SU-DHL-6 (cell line): ENCODE measurements at regions not wholly inside any gene's neighbourhood (a gene's known extent, or its start where the extent isn't known, plus 50 kb on each side); places are given as distances from the start of the nearest gene placed in this dataset.

Experiments used
- H2AFZ ChIP-seq: fragments of 200-600 bp; sonication (generic); 2 replicates; pipeline ENCODE4 v1.6.1; 2014; ENCODE audit warnings: low read depth, mild to moderate bottlenecking, moderate library complexity, mixed read lengths, antibody characterized with exemption, low read length; ENCODE audit not compliant: severe bottlenecking
- H3F3A ChIP-seq: fragments of 200-600 bp; shearing (Covaris generic); 2 replicates; pipeline ENCODE4 v1.6.0; 2016; ENCODE audit warnings: antibody characterized with exemption, mild to moderate bottlenecking; ENCODE audit not compliant: insufficient read depth
- H3K27ac ChIP-seq: fragments of 200-600 bp; sonication (generic); 2 replicates; pipeline ENCODE4 v1.5.1; 2016; ENCODE audit warnings: low read depth, mild to moderate bottlenecking, low read length, moderate library complexity, mixed read lengths
- H3K27me3 ChIP-seq: fragments of 200-600 bp; sonication (generic), shearing (Covaris generic); 2 replicates; pipeline ENCODE4 v1.6.0; 2014; ENCODE audit warnings: mild to moderate bottlenecking, low read length
- H3K36me3 ChIP-seq: fragments of 200-600 bp; sonication (generic); 2 replicates; pipeline ENCODE4 v1.6.1; 2014; ENCODE audit warnings: mild to moderate bottlenecking, low read length, mixed read lengths
- H3K4me2 ChIP-seq: fragments of 300-600, 200-600 bp; shearing (Covaris generic), sonication (generic); 2 replicates; pipeline ENCODE4 v1.6.0; 2014; ENCODE audit warnings: low read length, low read depth, mild to moderate bottlenecking; ENCODE audit not compliant: poor library complexity, severe bottlenecking
- H3K4me3 ChIP-seq: fragments of 200-600 bp; sonication (generic); 2 replicates; pipeline ENCODE4 v1.5.1; 2014; ENCODE audit warnings: antibody characterized with exemption, low read length, mild to moderate bottlenecking, mixed read lengths; ENCODE audit not compliant: insufficient read depth, poor library complexity, severe bottlenecking
- H3K79me2 ChIP-seq: fragments of 200-600 bp; sonication (generic); 2 replicates; pipeline ENCODE4 v1.6.1; 2014; ENCODE audit warnings: mild to moderate bottlenecking, low read length, moderate library complexity; ENCODE audit not compliant: insufficient read depth
- H3K9ac ChIP-seq: fragments of 200-600 bp; sonication (generic); 2 replicates; pipeline ENCODE4 v1.7.0; 2014; ENCODE audit warnings: mild to moderate bottlenecking, low read length
- H3K9me2 ChIP-seq: fragments of 200-600 bp; sonication (generic); replicated peaks from 2 replicates; pipeline ENCODE4 v1.6.1; 2014; ENCODE audit warnings: low read length; ENCODE audit not compliant: insufficient read depth
- H3K9me3 ChIP-seq: fragments of 200-600 bp; sonication (generic); 2 replicates; pipeline ENCODE4 v1.6.1; 2014; ENCODE audit warnings: low read length, mixed read lengths; ENCODE audit not compliant: insufficient read depth
- H4K20me1 ChIP-seq: fragments of 200-600 bp; sonication (generic); 2 replicates; pipeline ENCODE4 v1.6.1; 2014; ENCODE audit warnings: low read depth, mild to moderate bottlenecking, antibody characterized with exemption, low read length, moderate library complexity, mixed read lengths
- EZH2phosphoT487 ChIP-seq: fragments of 200-600 bp; sonication (generic), shearing (Covaris generic); conservative IDR thresholded peaks from 2 replicates; pipeline ENCODE4 v1.6.1; 2018; ENCODE audit warnings: mild to moderate bottlenecking, antibody characterized with exemption, low read length, moderate library complexity, mixed read lengths
- TF ChIP-seq, protein P1 (sequence below): fragments of 200-600 bp; sonication (generic); IDR thresholded peaks from one replicate; pipeline ENCODE4 v1.5.1; 2017; ENCODE audit warnings: antibody characterized with exemption, mild to moderate bottlenecking, low read length, moderate library complexity; ENCODE audit not compliant: insufficient read depth, poor library complexity, severe bottlenecking

DNA sequence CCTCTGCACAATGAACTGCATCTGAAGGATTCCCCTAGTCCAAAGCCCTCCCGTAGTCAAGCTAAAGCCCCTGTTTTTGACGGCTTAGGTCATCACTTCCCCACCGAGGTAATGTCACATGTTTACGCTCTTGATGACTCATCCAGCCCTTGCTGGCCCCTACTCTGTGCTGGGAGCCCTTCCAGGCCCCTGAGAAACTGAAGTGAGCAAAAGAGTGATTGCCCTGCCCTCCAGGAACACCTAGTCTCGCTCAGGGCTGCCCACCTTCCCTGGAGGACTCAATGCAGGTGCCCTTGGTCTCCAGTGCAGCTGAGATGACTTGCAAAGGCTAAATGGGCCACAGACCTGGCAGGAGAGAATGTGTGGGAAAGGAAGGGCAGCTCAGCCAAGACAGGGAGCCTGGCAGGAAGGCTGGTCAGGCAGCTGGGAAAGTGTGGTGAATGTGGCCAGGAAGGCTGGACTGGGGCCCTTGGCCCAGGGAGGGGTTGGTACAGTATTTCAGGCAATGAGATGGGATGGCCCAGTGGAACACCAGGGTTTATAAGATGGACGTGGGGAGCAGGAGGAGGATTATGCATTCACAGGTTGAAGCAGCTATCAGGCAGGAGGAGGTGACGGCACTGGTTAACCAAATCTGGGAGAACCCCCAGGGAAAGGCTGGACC lies 345.6 kb downstream of the NPHP4 start:
- H3K27ac ChIP-seq = no peak overlapping the region
- H3K9me3 ChIP-seq = no peaks in the 10 kb centered on the region
- no peak overlapping the region for H3K4me2 ChIP-seq
- H3K9me2 ChIP-seq = no peaks in the 10 kb centered on the region
- no peak overlapping the region for H3K9ac ChIP-seq
- H3K36me3 ChIP-seq = no peaks in the 10 kb centered on the region
- no peaks in the 10 kb centered on the region for H3F3A ChIP-seq
- no peak for TF ChIP-seq EZH2phosphoT487
- TF ChIP-seq, protein P1, sequence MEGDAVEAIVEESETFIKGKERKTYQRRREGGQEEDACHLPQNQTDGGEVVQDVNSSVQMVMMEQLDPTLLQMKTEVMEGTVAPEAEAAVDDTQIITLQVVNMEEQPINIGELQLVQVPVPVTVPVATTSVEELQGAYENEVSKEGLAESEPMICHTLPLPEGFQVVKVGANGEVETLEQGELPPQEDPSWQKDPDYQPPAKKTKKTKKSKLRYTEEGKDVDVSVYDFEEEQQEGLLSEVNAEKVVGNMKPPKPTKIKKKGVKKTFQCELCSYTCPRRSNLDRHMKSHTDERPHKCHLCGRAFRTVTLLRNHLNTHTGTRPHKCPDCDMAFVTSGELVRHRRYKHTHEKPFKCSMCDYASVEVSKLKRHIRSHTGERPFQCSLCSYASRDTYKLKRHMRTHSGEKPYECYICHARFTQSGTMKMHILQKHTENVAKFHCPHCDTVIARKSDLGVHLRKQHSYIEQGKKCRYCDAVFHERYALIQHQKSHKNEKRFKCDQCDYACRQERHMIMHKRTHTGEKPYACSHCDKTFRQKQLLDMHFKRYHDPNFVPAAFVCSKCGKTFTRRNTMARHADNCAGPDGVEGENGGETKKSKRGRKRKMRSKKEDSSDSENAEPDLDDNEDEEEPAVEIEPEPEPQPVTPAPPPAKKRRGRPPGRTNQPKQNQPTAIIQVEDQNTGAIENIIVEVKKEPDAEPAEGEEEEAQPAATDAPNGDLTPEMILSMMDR = no peak
- H3K27me3 ChIP-seq = no peaks in the 10 kb centered on the region
- no peak overlapping the region for H2AFZ ChIP-seq
- H4K20me1 ChIP-seq = no peaks in the 10 kb centered on the region
- no peak overlapping the region for H3K4me3 ChIP-seq
- H3K79me2 ChIP-seq = no peaks in the 10 kb centered on the region

DNA sequence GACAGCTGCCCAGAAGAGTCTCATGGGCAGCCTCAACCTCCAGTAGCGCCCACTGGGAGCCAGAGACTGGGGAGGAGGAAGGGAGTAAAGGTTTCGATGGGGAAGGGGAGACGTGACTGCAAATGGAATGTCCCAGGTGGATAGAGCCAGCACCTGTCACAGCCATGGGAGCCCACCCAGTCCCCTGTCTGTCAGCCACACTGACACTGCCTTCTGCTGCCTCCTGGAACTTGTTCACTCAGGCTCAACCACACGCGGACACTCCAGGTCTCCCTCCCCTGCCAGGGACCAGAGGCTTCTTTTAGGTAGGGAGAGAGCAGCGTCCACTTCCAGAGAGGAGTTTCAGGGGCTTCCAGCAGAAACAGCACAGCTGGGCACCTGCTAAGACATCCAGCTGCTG lies 346.3 kb downstream of the NPHP4 start:
- Histone ChIP-seq H4K20me1 (no peaks in the 10 kb centered on the region), H3K4me2 (no peak overlapping the region), H3K9me2 (no peaks in the 10 kb centered on the region), H3K27me3 (no peaks in the 10 kb centered on the region), H2AFZ (no peak overlapping the region), H3K4me3 (no peak overlapping the region), H3F3A (no peaks in the 10 kb centered on the region), H3K27ac (no peak overlapping the region), H3K9ac (no peak overlapping the region), H3K9me3 (no peaks in the 10 kb centered on the region), H3K79me2 (no peaks in the 10 kb centered on the region), H3K36me3 (no peaks in the 10 kb centered on the region)
- TF ChIP-seq EZH2phosphoT487 = no peak
- TF ChIP-seq, protein P1 = no peak

DNA sequence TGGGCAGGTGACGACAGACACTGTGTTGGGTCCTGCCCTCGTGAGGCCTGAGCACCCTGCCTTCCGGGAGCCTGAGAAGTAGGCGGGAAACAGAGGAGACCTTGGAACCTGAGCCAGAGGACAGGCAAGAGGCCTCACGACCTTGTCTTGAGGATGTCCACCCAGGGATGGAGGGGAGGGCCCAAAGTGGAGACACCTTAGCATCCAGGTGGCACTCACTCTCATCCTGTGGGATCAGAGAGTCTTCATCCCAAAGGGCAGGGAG lies 347.2 kb downstream of the NPHP4 start:
- H3K9ac ChIP-seq = no peak overlapping the region
- H3K9me3 ChIP-seq = no peaks in the 10 kb centered on the region
- no peaks in the 10 kb centered on the region for H3K9me2 ChIP-seq
- H3K36me3 ChIP-seq = no peaks in the 10 kb centered on the region
- H4K20me1 ChIP-seq = no peaks in the 10 kb centered on the region
- H3K79me2 ChIP-seq = no peaks in the 10 kb centered on the region
- H3K4me2 ChIP-seq = no peak overlapping the region
- no peak overlapping the region for H2AFZ ChIP-seq
- no peaks in the 10 kb centered on the region for H3K27me3 ChIP-seq
- H3F3A ChIP-seq = no peaks in the 10 kb centered on the region
- no peak overlapping the region for H3K27ac ChIP-seq
- no peak overlapping the region for H3K4me3 ChIP-seq
- TF ChIP-seq, protein P1 = no peak
- no peak for TF ChIP-seq EZH2phosphoT487
